Lower leg skin (tissue), 3 donors: ENCODE measurements at regions not wholly inside any gene's neighbourhood (a gene's known extent, or its start where the extent isn't known, plus 50 kb on each side); places are given as distances from the start of the nearest gene placed in this dataset.

ENCODE experiments used
- POLR2A ChIP-seq, 2 donors: fragments of 450-650 bp; IDR thresholded peaks; one replicate each; pipeline ENCODE4 v1.6.1; 2016 to 2017; ENCODE audit warnings: antibody characterized with exemption in 2 of 2, mild to moderate bottlenecking in 1 of 2, moderate library complexity in 1 of 2
- TF ChIP-seq, protein P1 (sequence below), 3 donors: fragments of 450-650 bp; IDR thresholded peaks; one replicate each; pipeline ENCODE4 v1.5.1; 2016; ENCODE audit warnings: antibody characterized with exemption in 3 of 3, mild to moderate bottlenecking in 3 of 3, moderate library complexity in 2 of 3

DNA sequence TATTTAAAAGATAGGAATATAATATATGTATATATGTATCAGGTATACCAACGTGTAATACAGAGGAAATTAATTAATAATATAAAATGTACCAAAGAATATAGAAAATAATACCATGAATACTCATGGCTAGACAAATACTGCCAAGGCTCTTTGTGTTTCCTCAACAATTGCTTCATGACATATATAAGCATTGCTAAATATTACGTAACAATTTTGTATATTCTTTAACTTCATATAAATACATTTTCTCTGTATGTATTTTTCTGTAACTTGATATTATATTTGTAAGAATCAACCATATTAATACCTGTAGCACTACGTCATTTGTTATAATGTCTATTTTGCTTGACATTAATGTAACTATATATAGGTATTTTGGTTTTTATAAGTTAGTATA is 104.0 kb downstream of the CEP44 start:
- TF ChIP-seq, protein P1, sequence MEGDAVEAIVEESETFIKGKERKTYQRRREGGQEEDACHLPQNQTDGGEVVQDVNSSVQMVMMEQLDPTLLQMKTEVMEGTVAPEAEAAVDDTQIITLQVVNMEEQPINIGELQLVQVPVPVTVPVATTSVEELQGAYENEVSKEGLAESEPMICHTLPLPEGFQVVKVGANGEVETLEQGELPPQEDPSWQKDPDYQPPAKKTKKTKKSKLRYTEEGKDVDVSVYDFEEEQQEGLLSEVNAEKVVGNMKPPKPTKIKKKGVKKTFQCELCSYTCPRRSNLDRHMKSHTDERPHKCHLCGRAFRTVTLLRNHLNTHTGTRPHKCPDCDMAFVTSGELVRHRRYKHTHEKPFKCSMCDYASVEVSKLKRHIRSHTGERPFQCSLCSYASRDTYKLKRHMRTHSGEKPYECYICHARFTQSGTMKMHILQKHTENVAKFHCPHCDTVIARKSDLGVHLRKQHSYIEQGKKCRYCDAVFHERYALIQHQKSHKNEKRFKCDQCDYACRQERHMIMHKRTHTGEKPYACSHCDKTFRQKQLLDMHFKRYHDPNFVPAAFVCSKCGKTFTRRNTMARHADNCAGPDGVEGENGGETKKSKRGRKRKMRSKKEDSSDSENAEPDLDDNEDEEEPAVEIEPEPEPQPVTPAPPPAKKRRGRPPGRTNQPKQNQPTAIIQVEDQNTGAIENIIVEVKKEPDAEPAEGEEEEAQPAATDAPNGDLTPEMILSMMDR (IDR thresholded peaks at IDR 0.05) = no peak
- TF ChIP-seq POLR2A (IDR thresholded peaks at IDR 0.05) = no peak
